ENCODE measurements at regions not wholly inside any gene's neighbourhood (a gene's known extent, or its start where the extent isn't known, plus 50 kb on each side); places are given as distances from the start of the nearest gene placed in this dataset.
"Not testable (repeated sequence)": the region's sequence is repeated elsewhere in the genome, so short reads cannot be mapped to it uniquely, and the experiment has no call there.

DNA sequence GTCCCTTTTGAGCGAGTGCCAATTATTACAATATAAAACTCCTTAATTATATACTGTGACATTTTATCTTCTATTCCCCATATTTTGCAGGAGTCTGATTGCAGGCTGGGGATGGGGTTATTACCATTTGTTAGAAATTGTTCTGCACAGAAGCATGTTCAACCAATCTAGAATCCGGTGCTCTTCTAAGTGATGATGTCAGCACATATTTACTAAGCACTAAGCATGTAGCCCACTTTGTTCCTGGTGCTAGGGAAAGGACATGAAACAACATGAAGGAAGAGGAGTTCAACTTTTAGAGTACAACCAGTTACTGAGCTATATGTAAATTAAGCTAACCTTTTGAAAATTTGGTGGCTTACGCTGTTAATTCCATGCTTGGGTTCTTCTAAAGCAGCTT is 52.8 kb upstream of the IL1RAPL2 start:
- Histone ChIP-seq H3K4me3 (no peak overlapping the region), H3K4me1 (no peaks in the 10 kb centered on the region), H3K27ac (no peak overlapping the region), H3K9me3 (replicated peaks) (no peaks in the 10 kb centered on the region), H3K36me3 (no peaks in the 10 kb centered on the region), H3K27me3 (no peaks in the 10 kb centered on the region)
- no peak for DNase-seq

DNA sequence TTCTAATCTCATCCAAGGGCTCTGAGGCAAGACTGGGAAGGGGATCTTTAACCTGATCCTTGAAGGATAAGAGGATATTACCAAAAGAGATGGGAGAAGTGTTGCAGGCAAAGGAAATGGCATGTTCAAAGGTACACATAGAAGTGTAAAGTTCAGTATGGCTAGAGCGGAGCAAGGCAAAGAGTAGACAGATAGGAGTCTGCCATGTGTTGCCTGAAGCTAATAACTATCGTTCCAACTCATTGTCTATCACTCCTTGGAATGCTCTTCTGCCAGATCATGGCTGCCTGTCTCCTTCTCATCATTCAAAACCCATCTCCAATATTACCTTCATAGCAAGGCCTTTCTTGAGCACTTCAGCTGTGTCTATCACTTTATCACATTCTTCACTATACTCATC is 55.2 kb upstream of the IL1RAPL2 start:
- Histone ChIP-seq H3K4me3 (no peak overlapping the region), H3K9me3 (replicated peaks) (no peaks in the 10 kb centered on the region), H3K27me3 (no peaks in the 10 kb centered on the region), H3K27ac (no peak overlapping the region), H3K36me3 (no peaks in the 10 kb centered on the region), H3K4me1 (no peaks in the 10 kb centered on the region)
- no peak for DNase-seq

DNA sequence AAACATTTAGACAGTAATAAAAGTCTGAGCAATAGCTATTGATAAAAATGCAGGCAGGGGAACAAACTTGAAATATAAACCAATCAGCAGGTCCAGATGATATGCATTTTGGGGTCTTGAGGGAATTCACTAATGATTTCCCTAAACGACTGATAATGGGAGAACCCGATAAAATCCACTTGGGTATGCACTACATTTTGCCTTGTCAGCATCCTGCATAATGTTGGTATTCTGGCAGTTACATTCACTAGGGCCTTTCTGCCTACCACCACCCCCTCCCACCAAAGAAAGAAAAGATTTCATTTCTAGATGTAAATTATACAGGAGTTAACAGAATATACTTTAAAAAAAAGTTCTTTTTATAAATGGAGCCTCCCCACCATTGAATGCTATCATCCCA is 63.5 kb upstream of the IL1RAPL2 start:
- no peak overlapping the region for H3K4me3 ChIP-seq
- H3K36me3 ChIP-seq: no peaks in the 10 kb centered on the region
- no peak for DNase-seq
- H3K27me3 ChIP-seq: no peaks in the 10 kb centered on the region
- H3K4me1 ChIP-seq: no peaks in the 10 kb centered on the region
- no peaks in the 10 kb centered on the region for H3K9me3 ChIP-seq (replicated peaks)
- no peak overlapping the region for H3K27ac ChIP-seq

DNA sequence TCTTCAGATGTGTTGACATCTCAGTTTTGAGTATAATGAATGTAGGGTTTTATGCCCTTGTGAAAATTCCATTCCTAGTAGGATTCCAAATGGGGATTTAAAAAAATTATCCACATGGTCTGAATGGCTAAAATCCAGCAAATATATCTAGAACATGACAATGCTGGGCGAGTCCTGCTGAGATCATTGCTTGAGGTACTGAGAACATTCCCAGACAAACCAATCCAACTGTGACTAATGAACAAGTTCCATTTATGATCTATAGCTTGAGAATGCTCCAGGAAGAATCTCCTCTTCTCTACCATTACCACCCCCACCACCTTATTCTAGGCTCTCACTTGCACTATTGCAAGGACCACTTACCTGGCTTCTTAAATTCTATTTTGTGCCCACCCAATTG is 77.2 kb upstream of the IL1RAPL2 start:
- Histone ChIP-seq H3K9me3 (replicated peaks) (no peaks in the 10 kb centered on the region), H3K4me3 (no peak overlapping the region), H3K36me3 (no peaks in the 10 kb centered on the region), H3K27ac (no peak overlapping the region), H3K27me3 (no peaks in the 10 kb centered on the region), H3K4me1 (no peaks in the 10 kb centered on the region)
- DNase-seq: no peak

DNA sequence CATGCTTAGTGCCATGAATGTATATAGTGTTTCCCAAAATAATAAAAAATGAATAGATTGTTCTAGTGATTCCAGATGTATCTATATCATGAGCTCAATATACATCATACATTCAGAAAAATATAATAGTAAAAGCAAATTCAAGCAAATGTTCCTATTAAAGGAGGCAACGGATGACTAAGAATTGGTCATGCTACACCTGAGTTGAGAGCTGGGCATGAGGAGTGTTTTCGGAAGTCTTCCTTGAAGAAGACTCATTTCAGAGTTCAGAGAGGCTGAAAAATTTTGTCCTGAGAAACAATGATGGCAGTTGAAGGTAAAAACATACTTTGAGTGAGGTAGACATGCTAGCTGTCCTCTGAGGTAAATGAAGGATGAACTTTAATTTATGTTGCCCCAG is 79.3 kb upstream of the IL1RAPL2 start:
- no peak overlapping the region for H3K27ac ChIP-seq
- no peak for DNase-seq

DNA sequence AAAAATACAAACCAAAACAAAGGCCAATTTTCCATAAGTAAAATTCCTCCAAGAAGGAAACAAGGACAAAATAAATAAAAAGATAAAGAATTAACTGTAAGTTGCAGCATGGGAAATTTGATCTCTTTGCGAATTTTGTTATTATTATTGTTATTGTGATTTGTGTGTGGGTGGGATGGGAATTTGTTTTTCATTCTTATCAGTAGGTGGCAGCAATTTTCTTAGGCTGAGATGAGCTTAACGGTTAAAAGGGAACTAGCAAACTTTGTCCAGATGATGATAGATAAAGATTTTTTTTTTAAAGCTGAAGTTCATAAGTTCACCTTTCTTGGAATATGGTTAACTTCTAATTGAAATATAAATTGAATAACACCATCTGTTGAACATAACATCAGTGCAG is 83.2 kb upstream of the IL1RAPL2 start:
- no peak overlapping the region for H3K4me3 ChIP-seq
- H3K4me1 ChIP-seq: no peaks in the 10 kb centered on the region
- H3K9me3 ChIP-seq (replicated peaks): no peaks in the 10 kb centered on the region
- H3K27ac ChIP-seq: no peak overlapping the region
- peak in 1 of 2 experiments; percentile 0 for DNase-seq
- H3K36me3 ChIP-seq: no peaks in the 10 kb centered on the region
- no peaks in the 10 kb centered on the region for H3K27me3 ChIP-seq

More for the DNA sequence above, 79.3 kb upstream of the IL1RAPL2 start:
- H3K27me3 ChIP-seq: no peaks in the 10 kb centered on the region
- no peaks in the 10 kb centered on the region for H3K4me1 ChIP-seq
- H3K36me3 ChIP-seq: no peaks in the 10 kb centered on the region
- H3K9me3 ChIP-seq (replicated peaks): no peaks in the 10 kb centered on the region
- no peak overlapping the region for H3K4me3 ChIP-seq

DNA sequence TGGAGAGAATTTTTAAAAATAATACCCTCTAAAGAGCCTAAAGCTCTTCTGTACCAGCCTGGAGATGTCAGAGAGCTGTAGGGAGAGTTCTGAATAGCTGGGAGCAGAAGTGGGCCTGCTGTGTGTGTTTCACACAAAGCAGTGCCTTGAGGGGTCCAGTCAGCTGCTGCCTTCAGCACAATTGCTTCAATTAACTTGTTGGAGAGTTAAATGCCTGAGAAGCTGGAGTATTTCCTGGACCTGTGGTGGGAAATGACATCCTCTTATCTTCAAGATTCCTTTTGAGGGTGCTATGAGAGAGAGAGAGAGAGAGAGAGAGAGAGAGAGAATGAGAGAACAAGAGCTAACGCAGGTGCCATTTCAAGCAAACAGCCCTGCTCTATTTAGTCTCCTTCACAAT is 96.2 kb upstream of the IL1RAPL2 start:
- H3K4me3 ChIP-seq: no peak overlapping the region
- no peaks in the 10 kb centered on the region for H3K36me3 ChIP-seq
- no peaks in the 10 kb centered on the region for H3K27me3 ChIP-seq
- no peak overlapping the region for H3K27ac ChIP-seq
- no peaks in the 10 kb centered on the region for H3K4me1 ChIP-seq
- no peak for DNase-seq
- H3K9me3 ChIP-seq (replicated peaks): no peaks in the 10 kb centered on the region

DNA sequence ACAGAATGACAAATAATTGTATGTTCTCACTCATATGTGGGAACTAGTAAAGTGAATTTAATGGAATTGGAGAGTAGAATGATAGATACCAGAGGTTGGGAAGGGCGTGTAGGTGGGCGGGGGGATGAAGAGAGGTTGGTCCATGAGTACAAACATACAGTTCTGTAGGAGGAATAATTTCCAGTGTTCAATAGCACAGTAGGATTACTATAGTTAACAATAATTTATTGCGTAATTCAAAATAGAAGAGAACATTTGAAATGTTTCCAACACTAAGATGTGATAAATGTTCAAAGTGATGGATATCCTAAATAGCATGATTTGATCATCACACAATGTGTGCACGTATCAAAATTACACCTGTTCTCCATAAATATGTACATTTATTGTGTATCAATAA is 106.2 kb upstream of the IL1RAPL2 start:
- no peaks in the 10 kb centered on the region for H3K9me3 ChIP-seq (replicated peaks)
- no peaks in the 10 kb centered on the region for H3K4me1 ChIP-seq
- DNase-seq: no peak
- no peak overlapping the region for H3K27ac ChIP-seq
- no peaks in the 10 kb centered on the region for H3K27me3 ChIP-seq
- H3K36me3 ChIP-seq: no peaks in the 10 kb centered on the region
- no peak overlapping the region for H3K4me3 ChIP-seq

DNA sequence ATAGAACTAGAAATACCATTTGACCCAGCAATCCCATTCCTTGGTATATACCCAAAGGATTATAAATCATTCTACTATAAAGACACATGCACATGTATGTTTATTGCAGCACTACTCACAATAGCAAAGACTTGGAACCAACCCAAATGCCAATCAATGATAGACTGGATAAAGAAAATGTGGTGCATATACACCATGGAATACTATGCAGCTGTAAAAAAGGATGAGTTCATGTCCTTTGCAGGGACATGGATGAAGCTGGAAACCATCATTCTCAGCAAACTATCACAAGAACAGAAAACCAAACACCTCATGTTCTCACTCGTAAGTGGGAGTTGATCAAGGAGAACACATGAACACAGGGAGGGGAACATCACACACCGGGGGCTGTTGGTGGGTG is 108.9 kb upstream of the IL1RAPL2 start:
- not testable (repeated sequence) for H3K9me3 ChIP-seq (replicated peaks); DNase-seq; H3K36me3 ChIP-seq; H3K4me1 ChIP-seq; H3K27me3 ChIP-seq; H3K4me3 ChIP-seq; H3K27ac ChIP-seq

DNA sequence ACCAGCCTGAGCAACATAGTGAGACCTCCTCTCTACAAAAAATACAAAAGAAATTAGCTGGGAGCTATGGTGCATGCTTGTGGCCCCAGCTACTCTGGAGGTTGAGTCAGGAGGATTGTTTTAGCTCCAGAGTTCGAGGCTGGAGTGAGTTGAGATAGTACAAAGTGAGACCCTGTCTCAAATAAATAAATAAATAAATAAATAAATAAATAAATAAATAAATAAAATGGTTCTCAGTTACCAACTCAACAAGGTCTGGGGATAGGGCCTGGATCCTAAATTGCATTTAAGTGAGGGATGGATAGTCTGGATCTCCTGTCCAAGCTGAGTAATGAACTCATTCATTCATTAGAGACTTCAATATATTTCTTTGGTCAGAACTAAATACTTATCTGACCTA is 115.7 kb upstream of the IL1RAPL2 start:
- Histone ChIP-seq H3K4me3 (no peak overlapping the region), H3K36me3 (no peaks in the 10 kb centered on the region), H3K27ac (no peak overlapping the region), H3K9me3 (replicated peaks) (no peaks in the 10 kb centered on the region), H3K27me3 (no peaks in the 10 kb centered on the region), H3K4me1 (no peaks in the 10 kb centered on the region)
- no peak for DNase-seq

DNA sequence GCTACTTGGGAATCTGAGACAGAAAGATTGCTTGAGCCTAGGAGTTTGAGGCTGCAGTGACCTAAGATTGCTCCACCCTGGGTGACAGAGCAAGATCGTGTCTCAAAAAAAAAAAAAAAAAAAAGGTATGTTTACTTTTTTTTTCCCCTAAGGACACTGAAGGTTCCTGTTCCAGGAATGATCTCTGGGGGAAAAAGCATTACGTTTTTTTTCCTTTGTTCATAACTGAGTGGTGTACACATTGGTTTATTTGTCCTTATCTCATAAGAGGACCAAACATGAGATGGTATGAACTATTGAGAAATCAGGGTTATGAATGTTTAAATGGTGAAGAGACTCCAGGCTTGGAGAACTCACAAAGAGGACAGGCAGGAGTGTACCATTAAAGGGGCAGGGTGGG is 120.4 kb upstream of the IL1RAPL2 start:
- DNase-seq: no peak
- Histone ChIP-seq H3K27ac (no peak overlapping the region), H3K4me3 (no peak overlapping the region), H3K27me3 (no peaks in the 10 kb centered on the region), H3K9me3 (replicated peaks) (no peaks in the 10 kb centered on the region), H3K4me1 (no peaks in the 10 kb centered on the region), H3K36me3 (no peaks in the 10 kb centered on the region)

DNA sequence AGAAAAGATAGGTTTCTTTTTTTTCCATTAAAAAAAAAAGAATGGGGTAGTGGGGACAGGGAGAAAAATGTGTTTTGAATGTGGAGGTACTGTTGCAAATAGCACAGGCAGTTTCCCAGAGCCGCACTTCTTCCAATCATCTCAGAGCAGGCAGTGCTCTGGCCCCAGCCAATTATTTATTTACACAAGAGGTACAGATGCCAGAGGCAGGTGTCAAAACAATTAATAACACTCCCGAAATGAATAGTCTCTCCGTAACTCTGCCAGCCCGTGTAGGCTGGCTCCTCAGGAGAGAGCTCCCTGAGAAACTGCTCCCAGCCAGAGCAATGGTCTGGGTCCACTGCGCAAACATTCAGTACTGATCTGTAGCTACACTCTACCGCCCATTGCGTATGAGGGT is 130.8 kb upstream of the IL1RAPL2 start:
- Histone ChIP-seq H3K4me1 (no peaks in the 10 kb centered on the region), H3K9me3 (replicated peaks) (no peaks in the 10 kb centered on the region), H3K27me3 (no peaks in the 10 kb centered on the region), H3K27ac (no peak overlapping the region), H3K36me3 (no peaks in the 10 kb centered on the region), H3K4me3 (no peak overlapping the region)
- DNase-seq: no peak

DNA sequence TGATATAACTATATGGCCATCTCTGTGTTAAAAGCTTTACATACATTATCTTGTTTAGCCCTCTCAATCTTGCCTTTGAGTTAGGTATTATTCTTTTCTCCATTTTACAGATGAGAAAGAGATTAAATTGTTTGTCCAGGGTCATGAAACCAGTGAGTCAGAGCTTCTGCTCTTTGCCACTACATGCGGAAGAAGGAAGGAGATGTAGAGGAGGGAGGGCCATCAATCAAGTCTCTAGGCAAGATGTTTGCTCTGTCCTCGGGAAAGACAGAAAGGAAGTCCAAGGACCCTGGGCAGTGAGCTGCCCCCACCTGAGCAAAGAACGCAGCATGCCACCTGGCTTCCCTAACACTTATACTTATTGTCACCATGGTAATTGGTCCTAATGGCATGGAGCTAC is 133.7 kb upstream of the IL1RAPL2 start:
- Histone ChIP-seq H3K4me1 (no peaks in the 10 kb centered on the region), H3K36me3 (no peaks in the 10 kb centered on the region), H3K27ac (no peak overlapping the region), H3K9me3 (replicated peaks) (no peaks in the 10 kb centered on the region), H3K27me3 (no peaks in the 10 kb centered on the region), H3K4me3 (no peak overlapping the region)
- no peak for DNase-seq

DNA sequence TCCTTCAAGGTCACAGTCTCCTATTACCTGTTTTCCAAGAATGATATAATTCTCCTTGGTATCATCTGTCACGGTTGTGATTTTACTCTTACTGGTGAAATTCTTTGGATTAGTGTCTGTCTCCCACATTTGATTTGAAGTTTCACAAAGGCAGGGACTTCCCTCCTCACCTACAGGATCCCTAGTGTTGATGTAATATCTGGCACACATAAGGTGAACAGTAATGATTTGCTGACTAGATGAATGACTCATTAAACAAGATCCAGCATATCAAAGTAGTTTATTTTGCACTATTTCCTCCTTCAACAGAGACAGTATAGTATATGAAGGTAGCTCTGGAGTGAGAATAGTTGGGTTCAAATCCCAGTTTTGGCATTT is 135.3 kb upstream of the IL1RAPL2 start:
- DNase-seq: no peak

DNA sequence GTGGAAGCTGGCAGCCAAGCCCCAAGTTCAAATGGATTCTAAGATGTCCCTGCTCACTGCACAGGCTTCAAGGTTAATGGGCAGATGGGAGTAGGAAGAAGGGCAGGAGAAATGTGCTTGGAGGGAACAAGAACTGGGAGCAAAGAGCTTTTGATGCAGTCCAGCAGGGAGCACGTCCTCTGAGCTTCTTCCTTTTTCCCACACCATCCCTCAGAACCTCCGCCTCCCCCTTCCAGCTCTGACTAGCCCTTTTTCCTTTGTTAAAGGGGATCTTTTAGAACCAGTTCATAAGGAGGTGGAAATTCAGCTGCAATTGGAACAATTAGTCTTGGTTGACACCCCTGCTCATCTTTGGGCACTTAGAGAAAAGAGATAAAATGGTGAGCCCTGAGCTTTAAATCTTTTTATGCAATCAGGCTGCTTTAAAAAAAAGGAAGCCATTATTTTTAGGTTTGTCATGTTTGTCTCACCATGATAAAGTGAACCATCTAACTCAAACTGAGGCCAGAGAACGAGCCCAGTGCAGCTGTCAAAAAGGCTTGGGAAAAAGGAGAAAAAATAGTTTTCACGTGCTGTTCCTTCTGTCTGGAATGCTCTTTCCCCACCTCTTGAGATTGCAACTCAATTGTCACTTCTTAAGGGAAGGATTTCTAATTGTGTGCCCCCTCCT is 135.8 kb upstream of the IL1RAPL2 start:
- Histone ChIP-seq H3K36me3 (no peaks in the 10 kb centered on the region), H3K4me3 (no peak overlapping the region), H3K27ac (no peak overlapping the region), H3K4me1 (no peaks in the 10 kb centered on the region), H3K9me3 (replicated peaks) (no peaks in the 10 kb centered on the region), H3K27me3 (no peaks in the 10 kb centered on the region)
- DNase-seq: no peak

More for the DNA sequence above, 135.3 kb upstream of the IL1RAPL2 start:
- Histone ChIP-seq H3K27ac (no peak overlapping the region), H3K4me1 (no peaks in the 10 kb centered on the region), H3K27me3 (no peaks in the 10 kb centered on the region), H3K4me3 (no peak overlapping the region), H3K36me3 (no peaks in the 10 kb centered on the region), H3K9me3 (replicated peaks) (no peaks in the 10 kb centered on the region)

DNA sequence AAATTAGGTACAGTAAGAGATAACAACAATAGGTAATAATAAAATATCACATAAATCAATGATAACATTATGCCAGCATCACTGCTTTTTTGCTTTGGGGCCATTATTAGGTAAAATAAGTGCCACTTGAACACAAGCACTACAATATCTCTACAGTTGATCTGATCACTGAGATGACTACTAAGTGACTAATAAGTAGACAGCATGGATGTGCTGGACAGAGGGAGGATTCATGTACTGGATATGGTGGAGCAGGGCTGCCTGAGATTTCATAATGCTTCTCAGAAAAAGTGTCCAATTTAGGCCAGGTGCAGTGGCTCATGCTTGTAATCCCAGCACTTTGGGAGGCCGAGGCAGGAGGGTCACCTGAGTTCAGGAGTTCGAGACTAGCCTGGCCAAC is 137.8 kb upstream of the IL1RAPL2 start:
- no peak overlapping the region for H3K27ac ChIP-seq
- H3K4me3 ChIP-seq: no peak overlapping the region
- no peaks in the 10 kb centered on the region for H3K36me3 ChIP-seq
- no peaks in the 10 kb centered on the region for H3K9me3 ChIP-seq (replicated peaks)
- no peaks in the 10 kb centered on the region for H3K4me1 ChIP-seq
- DNase-seq: no peak
- no peaks in the 10 kb centered on the region for H3K27me3 ChIP-seq

All from SJCRH30 (cell line).